Effector memory CD4-positive, alpha-beta T cell (primary cell): ENCODE measurements at regions not wholly inside any gene's neighbourhood (a gene's known extent, or its start where the extent isn't known, plus 50 kb on each side); places are given as distances from the start of the nearest gene placed in this dataset.
A peak's percentile ranks its signal among the peaks of the same experiment; 100 is the strongest.

ENCODE experiments used
- DNase-seq, 3 donors: peaks; one replicate each; pipeline ENCODE4 v3.0.0-alpha.2; 2020
- H3K27ac ChIP-seq: 2 replicates; pipeline ENCODE4 v1.7.0; 2013; ENCODE audit warnings: mild to moderate bottlenecking, low read length, moderate library complexity; ENCODE audit not compliant: insufficient read depth, poor library complexity, severe bottlenecking
- H3K27me3 ChIP-seq: replicated peaks from 2 replicates; pipeline ENCODE4 v1.7.0; 2013; ENCODE audit warnings: mild to moderate bottlenecking, low read length; ENCODE audit not compliant: insufficient read depth, control insufficient read depth, poor library complexity, severe bottlenecking
- H3K36me3 ChIP-seq: 2 replicates; pipeline ENCODE4 v1.7.0; 2013; ENCODE audit warnings: mild to moderate bottlenecking, low read length, moderate library complexity; ENCODE audit not compliant: control insufficient read depth, insufficient read depth
- H3K4me1 ChIP-seq: 2 replicates; pipeline ENCODE4 v1.7.0; 2013; ENCODE audit warnings: low read length, mild to moderate bottlenecking; ENCODE audit not compliant: control insufficient read depth, insufficient read depth, poor library complexity, severe bottlenecking
- H3K4me3 ChIP-seq: 2 replicates; pipeline ENCODE4 v1.7.0; 2013; ENCODE audit warnings: low read length, low read depth, mild to moderate bottlenecking; ENCODE audit not compliant: insufficient read depth, poor library complexity, severe bottlenecking
- H3K9me3 ChIP-seq: 2 replicates; pipeline ENCODE4 v1.7.0; 2013; ENCODE audit warnings: mild to moderate bottlenecking, low read length, moderate library complexity; ENCODE audit not compliant: control insufficient read depth

DNA sequence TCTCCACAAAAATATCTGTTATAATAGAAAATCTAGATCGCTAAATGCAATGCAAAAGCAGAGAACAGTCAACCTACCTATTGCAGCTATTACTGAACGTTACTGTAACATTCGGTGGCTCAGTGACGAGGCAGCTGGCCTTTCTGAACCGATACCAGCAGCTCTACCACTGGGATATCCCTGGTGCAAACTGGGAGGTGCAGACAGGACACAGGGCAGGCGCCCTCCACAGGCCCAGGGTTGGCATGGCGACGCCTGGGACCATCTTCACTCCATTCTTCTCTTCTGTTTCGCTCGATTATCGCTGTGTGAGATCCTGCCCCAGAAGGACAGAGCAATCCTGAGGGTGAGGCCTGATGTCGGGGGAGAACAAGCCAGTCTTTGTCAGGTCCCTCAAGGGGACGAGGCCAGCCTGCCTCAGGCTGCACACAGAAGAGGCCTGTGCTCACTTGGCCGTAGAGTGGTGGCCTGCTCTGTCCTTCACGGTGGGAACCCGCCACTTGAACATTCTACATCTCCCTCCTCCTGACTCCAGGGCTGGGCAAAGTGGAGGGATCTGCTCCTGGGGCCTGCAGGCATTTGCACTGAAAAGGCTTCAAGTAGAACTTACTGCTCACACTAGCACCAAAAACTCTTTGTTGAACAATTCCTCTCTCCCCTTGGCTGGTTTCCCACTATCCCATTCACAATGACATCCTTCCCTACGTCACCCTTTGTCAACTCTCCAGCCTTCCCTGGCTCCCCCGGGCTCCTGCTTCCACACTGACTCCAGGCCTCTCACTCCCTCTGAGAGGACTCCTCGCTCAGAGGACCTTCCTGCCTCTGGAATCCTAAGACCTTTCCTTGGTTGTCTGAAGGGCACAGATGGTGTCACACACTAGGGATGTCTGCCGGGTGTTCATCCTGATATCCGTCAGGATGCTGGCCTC is 49.7 kb downstream of the CYRIA start:
- H3K27me3 ChIP-seq: no peaks in the 10 kb centered on the region
- H3K4me3 ChIP-seq: no peak overlapping the region
- H3K27ac ChIP-seq: no peak overlapping the region
- DNase-seq: no peak
- no peaks in the 10 kb centered on the region for H3K4me1 ChIP-seq
- H3K36me3 ChIP-seq: no peaks in the 10 kb centered on the region
- H3K9me3 ChIP-seq: no peaks in the 10 kb centered on the region

DNA sequence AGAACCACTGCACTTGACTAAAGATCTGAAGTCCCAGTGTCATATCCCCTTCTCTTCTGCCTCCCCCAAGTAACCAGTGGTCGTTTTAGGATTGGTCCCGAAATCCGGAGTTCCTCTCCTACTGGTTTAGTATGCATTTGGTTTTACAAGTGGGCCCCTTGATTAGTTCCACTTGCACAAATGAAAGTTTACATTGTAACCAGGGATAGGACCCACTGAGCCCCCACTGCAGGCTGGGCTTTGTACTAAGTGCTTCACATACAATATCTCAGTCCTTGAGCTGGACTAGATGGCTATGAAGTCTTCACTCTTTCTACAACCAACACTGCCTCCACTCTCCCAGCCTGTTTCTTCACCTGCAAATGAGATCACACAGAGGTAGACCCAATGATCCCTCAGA is 50.4 kb downstream of the CYRIA start:
- Histone ChIP-seq H3K27ac (no peak overlapping the region), H3K27me3 (no peaks in the 10 kb centered on the region), H3K4me3 (no peak overlapping the region), H3K9me3 (no peaks in the 10 kb centered on the region), H3K4me1 (no peaks in the 10 kb centered on the region), H3K36me3 (no peaks in the 10 kb centered on the region)
- DNase-seq: no peak

DNA sequence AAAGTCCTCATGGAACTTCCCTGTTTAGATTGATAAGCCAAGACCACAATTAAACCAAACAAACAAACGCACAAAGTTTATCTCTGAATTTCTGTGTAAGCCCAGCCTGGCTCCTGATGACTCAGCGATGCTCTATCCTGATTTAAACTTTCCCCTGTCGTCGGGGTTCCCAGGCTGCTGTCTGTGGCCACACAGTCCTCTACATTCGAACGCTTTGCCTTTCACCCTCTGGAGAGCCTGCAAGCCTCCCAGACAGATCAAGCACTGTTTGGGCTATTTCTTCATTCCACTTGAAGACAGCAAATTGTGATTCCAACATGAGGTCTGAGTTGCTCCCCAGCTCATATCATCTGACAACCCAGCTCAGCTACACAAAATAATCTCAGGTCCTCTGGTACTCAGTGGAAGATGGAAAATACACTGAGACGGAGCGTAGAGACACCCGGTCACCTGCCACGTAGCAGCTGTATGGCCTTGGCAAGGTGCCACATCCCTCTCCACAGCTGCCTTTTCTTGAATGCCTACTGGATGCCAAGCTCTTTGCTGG is 51.2 kb downstream of the CYRIA start:
- Histone ChIP-seq H3K4me3 (no peak overlapping the region), H3K9me3 (no peaks in the 10 kb centered on the region), H3K4me1 (no peaks in the 10 kb centered on the region), H3K27me3 (no peaks in the 10 kb centered on the region), H3K36me3 (no peaks in the 10 kb centered on the region), H3K27ac (no peak overlapping the region)
- no peak for DNase-seq

DNA sequence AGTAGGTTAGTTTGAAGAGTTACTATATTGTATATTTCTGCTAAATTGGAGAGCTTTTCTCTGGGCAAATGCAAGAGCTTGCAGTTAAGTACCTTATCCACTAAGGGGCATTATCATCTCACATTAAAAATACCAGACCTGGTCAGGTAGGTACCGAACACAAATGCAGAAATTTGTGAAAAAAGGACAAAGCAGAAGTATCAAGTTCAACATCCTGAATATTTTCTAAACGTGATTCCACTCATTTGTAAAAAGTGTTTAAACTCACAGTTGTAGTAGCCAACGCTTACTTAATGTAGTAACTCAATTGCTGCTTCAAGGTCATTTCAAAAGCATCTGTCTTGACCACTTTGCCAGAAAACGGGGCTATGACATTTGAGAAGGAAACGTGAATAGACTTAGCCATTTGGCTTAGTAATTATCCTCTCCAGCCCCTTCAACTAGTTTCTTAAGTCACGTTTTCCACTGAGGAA is 52.1 kb downstream of the CYRIA start:
- no peak for DNase-seq
- no peaks in the 10 kb centered on the region for H3K36me3 ChIP-seq

DNA sequence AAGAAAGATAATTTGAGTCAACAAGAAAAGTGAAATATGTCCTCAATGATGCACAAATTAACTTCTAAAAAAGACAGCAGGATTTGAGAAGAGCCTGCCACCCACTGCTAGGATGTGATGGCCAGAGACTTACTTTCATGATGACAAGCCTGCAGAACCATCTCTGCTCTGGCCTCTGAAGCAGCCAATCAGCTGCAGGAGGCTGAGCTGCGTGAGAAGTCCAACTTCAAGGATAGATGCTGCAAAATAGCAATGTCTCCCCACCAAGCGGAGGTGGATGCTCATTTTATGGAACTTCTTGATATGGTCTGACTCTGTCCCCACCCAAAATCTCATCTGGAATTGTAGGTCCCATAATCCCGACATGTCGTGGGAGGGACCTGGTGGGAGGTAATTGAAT is 53.1 kb downstream of the CYRIA start:
- Histone ChIP-seq H3K4me1 (no peaks in the 10 kb centered on the region), H3K27me3 (no peaks in the 10 kb centered on the region), H3K9me3 (no peaks in the 10 kb centered on the region), H3K27ac (no peak overlapping the region), H3K36me3 (no peaks in the 10 kb centered on the region), H3K4me3 (no peak overlapping the region)
- no peak for DNase-seq

More for the DNA sequence above, 52.1 kb downstream of the CYRIA start:
- H3K4me3 ChIP-seq: no peak overlapping the region
- H3K9me3 ChIP-seq: no peaks in the 10 kb centered on the region
- no peak overlapping the region for H3K27ac ChIP-seq
- no peaks in the 10 kb centered on the region for H3K4me1 ChIP-seq
- no peaks in the 10 kb centered on the region for H3K27me3 ChIP-seq

DNA sequence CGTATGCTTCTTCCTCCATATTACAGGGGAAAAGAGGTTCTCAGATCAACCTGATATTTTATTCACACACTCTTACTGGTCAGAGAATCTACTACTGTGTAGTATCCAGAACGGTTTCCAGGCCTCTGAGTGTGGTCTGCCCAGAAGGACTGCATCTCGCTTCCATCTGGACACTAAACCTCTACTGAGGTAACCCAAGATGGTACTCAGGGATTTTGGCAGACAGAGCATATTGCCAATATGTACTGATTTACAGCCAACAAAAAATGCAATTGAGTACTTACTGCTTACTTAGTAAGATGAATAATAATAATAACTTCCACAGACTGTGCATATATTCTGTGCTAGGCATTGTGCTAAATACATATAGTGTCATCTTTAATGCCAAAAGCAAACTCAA is 55.8 kb downstream of the CYRIA start:
- H3K9me3 ChIP-seq: no peaks in the 10 kb centered on the region
- H3K4me1 ChIP-seq: no peaks in the 10 kb centered on the region
- no peak for DNase-seq
- no peaks in the 10 kb centered on the region for H3K36me3 ChIP-seq
- H3K27ac ChIP-seq: no peak overlapping the region
- no peaks in the 10 kb centered on the region for H3K27me3 ChIP-seq
- no peak overlapping the region for H3K4me3 ChIP-seq

DNA sequence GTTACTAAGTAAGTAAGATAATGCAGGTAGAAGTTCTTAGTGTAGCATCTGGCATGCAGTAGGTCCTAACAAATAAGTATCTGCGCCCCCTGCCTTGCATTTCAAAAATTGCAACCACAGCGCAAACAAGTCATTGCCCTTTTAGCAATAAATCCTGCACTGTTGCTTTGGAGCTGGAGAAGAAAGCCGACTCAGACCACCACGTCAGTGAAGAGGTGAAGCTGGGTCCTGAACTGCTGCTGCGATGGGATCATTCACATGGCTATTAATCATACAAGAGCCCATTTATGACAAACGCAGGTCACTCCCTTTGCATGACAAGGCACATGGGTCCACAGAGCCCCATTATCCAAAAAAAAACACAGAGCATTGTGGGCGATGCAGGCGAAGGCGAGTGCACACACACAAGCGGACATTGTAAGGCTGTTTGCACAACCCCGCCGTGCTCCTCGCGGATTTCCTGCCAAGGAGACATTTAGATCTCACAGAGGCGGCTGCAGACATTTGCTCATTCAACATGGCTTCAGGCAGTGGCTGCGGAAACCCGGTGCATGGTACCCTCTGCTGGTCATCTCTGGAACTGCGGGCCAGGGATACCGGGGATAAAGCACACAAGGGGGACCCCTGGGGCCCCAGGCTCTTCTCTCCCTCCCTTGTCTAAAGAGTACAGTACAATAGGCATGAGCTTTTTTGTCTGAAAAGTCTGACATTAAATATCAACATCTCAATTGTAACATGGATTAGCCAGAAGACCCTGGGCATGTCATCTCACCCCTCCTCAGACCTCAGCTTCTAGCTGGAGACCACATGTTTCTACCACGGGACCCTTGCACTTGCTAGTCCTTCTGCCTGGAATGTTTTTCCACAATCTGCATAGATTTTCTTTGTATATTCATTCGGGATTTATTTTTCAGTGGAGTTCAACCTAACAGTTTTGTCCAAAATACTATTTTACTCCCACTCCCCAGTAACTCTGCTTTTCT is 56.7 kb downstream of the CYRIA start:
- Histone ChIP-seq H3K9me3 (no peaks in the 10 kb centered on the region), H3K27me3 (no peaks in the 10 kb centered on the region), H3K4me1 (no peaks in the 10 kb centered on the region), H3K36me3 (no peaks in the 10 kb centered on the region), H3K27ac (no peak overlapping the region), H3K4me3 (peak overlapping the region; percentile 76)
- peak; percentile 39 to 60 (median 58) for DNase-seq

DNA sequence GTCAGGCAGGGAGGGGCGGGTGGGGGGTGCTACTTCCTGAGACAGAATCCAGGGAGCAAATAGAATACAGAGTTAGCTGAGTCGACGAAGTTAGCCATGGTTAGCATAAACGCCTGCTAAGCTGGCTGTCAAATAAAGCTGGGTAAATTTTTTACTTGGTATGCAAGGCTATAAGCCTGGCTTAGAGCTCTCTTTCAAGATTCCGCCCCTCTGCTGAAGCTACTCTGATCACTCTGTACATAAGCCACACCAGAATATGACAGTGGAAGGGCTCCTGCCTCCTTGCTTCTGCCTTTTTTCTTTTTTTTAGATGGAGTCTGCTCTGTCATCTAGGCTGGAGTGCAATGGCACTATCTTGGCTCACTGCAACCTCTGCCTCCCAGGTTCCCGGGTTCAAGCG is 58.3 kb downstream of the CYRIA start:
- no peak for DNase-seq
- H3K27ac ChIP-seq: no peak overlapping the region
- H3K4me3 ChIP-seq: no peak overlapping the region
- no peaks in the 10 kb centered on the region for H3K36me3 ChIP-seq
- H3K9me3 ChIP-seq: no peaks in the 10 kb centered on the region
- no peaks in the 10 kb centered on the region for H3K27me3 ChIP-seq
- H3K4me1 ChIP-seq: no peaks in the 10 kb centered on the region

DNA sequence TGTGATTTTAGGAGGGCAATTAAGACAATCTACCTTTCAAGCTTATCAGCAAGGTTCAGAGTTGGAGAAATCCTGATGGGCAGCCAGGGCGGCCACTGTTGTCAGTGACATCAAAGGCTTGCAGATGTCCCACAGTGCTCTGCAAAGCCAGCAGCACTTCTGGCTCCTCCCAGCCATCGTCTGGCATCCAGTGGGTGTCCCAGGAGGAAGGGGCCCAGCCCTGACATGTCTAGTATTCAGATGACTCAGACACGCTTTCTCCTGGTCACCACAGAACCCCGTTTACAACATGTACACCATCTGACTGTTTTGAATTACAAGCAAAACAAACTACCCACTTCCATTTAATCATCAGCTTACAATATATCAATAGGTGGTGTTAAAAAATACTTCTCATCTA is 61.4 kb downstream of the CYRIA start:
- H3K36me3 ChIP-seq: no peaks in the 10 kb centered on the region
- H3K4me3 ChIP-seq: no peak overlapping the region
- H3K27ac ChIP-seq: no peak overlapping the region
- no peaks in the 10 kb centered on the region for H3K27me3 ChIP-seq
- DNase-seq: no peak
- no peaks in the 10 kb centered on the region for H3K4me1 ChIP-seq
- no peaks in the 10 kb centered on the region for H3K9me3 ChIP-seq
